ENCODE measurements at regions not wholly inside any gene's neighbourhood (a gene's known extent, or its start where the extent isn't known, plus 50 kb on each side); places are given as distances from the start of the nearest gene placed in this dataset.
A peak's percentile ranks its signal among the peaks of the same experiment; 100 is the strongest.

DNA sequence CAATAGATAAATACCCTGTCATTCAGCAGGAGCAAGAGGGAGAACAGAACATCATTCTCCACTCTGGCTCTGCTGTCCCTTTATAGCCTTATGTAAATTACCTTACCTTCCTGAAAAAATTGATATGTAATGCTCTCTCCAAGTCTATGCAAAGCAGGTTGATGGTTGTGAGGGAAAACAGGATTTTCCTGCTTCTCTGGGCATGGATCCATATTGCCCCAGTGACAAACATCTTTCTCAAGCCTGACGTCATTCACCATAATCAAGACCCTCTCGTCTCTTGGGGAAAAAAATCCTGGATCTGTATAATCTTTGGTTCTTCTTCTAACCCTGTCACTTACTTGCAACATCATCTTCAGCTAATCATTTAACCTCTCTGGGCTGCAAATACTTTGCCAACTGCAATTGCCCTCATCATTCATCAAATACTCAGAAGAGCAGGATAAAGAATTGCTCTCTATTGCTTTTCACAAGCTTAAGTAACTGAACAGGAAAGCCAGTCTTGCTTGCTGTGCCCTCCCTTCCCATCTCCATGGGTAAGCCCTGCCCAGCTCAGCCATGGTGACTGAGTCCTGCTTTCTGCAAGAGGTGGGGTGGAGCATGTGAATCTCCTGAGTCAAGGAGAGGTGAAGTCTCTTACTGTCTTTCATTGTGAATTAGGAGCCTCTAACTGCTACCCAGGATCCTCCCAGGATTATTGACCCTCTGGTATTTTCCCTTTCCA, 123.7 kb upstream of the KLF7 start:
- H3K4me1 Mint-ChIP-seq: peaks cover 0 to 8% (median 4%) of the 10 kb centered on the region in 4 donors
- H3K4me3 Mint-ChIP-seq: no peak overlapping the region
- Histone ChIP-seq H3K36me3 (ENCODE audit: control insufficient read depth, insufficient read depth, low read length) (no peaks in the 10 kb centered on the region), H3K9me3 (ENCODE audit: control insufficient read depth in 2 of 2, low read length in 2 of 2) (no peaks in the 10 kb centered on the region), H3K4me3 (ENCODE audit: low read depth, low read length) (no peak overlapping the region), H3K4me1 (ENCODE audit: control insufficient read depth, insufficient read depth, low read length, poor library complexity, severe bottlenecking) (no peaks in the 10 kb centered on the region), H3K27me3 (ENCODE audit: control insufficient read depth, insufficient read depth, low read length) (no peaks in the 10 kb centered on the region), H3K27ac (ENCODE audit: insufficient read depth, low read length, poor library complexity, severe bottlenecking) (no peak overlapping the region)
- no peak overlapping the region for H3K27ac Mint-ChIP-seq
- ATAC-seq (ENCODE audit: low read depth in 2 of 2): no peak
- H3K27me3 Mint-ChIP-seq: peaks cover 8% of the 10 kb centered on the region
- H3K36me3 Mint-ChIP-seq: no peaks in the 10 kb centered on the region
- H3K9me3 Mint-ChIP-seq: peaks cover 0 to 3% (median 0%) of the 10 kb centered on the region in 7 donors
- no peak for DNase-seq

DNA sequence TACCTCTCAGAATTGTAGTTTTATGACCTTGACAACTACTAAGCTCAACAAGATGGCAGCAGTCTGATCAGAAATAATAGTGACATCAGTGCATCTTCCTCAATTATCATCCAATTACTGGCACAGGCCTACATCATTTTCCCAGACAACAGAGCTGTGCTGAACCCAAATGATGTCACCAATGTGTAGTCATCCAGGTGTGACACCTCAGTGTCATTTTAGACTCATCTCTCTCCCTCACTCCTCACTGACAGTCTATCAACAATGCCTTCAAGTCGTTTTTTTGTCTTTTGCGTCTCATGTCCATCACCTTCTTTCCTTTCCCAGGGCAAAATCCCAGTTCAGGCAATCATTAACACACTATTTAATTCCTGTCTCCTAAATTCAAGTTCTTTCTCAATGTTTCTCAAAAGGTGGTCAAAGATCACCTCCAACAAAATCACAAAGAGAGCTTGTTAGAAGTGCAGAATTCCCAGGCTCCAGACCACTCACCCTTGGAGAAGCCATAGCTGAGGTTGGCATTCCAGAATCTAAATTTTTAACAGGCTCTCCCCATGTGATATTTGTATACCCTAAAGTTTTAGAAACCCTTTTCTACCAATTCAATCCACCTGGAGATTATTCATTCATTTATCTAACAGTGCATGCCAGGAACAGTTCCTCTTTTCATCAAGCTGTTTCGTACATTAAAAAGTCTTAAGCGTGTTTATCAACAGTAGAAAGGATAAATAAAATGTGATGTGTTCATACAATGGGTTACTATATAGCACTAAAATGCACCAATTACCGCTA, 125.3 kb upstream of the KLF7 start:
- Mint-ChIP-seq H3K27me3 (peaks cover 12% of the 10 kb centered on the region), H3K4me3 (no peak overlapping the region), H3K27ac (no peak overlapping the region), H3K4me1 (no peaks in the 10 kb centered on the region), H3K9me3 (peaks cover 0 to 4% (median 1%) of the 10 kb centered on the region in 7 donors), H3K36me3 (no peaks in the 10 kb centered on the region)
- no peaks in the 10 kb centered on the region for H3K36me3 ChIP-seq (ENCODE audit: control insufficient read depth, insufficient read depth, low read length)
- ATAC-seq (ENCODE audit: low read depth in 2 of 2) (no peak), DNase-seq (no peak)
- H3K4me1 ChIP-seq (ENCODE audit: control insufficient read depth, insufficient read depth, low read length, poor library complexity, severe bottlenecking): no peaks in the 10 kb centered on the region
- H3K4me3 ChIP-seq (ENCODE audit: low read depth, low read length): no peak overlapping the region
- no peak overlapping the region for H3K27ac ChIP-seq (ENCODE audit: insufficient read depth, low read length, poor library complexity, severe bottlenecking)
- H3K9me3 ChIP-seq (ENCODE audit: control insufficient read depth in 2 of 2, low read length in 2 of 2): no peaks in the 10 kb centered on the region
- no peaks in the 10 kb centered on the region for H3K27me3 ChIP-seq (ENCODE audit: control insufficient read depth, insufficient read depth, low read length)

DNA sequence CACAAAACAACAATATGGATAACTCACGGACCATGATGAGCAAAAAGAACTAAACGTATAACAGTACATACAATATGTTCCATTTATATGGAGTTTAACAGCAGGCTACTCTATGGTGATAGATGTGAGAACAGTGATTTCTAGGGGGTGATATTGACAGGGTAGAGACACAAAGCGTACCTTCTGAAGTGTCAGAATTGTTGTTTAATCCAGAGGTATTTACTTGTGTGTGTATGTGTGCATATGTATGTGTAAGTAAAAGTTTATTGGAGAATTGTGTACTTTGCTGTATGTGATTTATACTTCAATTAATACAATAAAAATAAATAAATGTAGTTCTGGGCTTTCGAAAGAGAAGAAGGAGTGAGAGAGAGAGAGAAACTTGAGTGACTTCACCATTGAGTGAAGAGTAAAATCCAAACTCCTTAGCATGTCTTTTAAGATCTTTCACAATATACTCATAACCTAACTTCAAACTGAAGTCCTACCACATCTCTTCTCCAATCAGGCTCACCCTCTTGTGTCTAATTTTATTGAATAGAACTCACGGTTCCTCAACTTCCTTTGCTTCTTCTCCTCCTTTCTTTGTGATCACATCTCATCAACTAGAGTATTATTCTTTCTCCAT, 126.0 kb upstream of the KLF7 start:
- ATAC-seq (ENCODE audit: low read depth in 2 of 2) (no peak), DNase-seq (no peak)
- Histone ChIP-seq H3K9me3 (ENCODE audit: control insufficient read depth in 2 of 2, low read length in 2 of 2) (no peaks in the 10 kb centered on the region), H3K36me3 (ENCODE audit: control insufficient read depth, insufficient read depth, low read length) (no peaks in the 10 kb centered on the region), H3K27me3 (ENCODE audit: control insufficient read depth, insufficient read depth, low read length) (no peaks in the 10 kb centered on the region), H3K27ac (ENCODE audit: insufficient read depth, low read length, poor library complexity, severe bottlenecking) (no peak overlapping the region), H3K4me3 (ENCODE audit: low read depth, low read length) (no peak overlapping the region), H3K4me1 (ENCODE audit: control insufficient read depth, insufficient read depth, low read length, poor library complexity, severe bottlenecking) (no peaks in the 10 kb centered on the region)
- H3K4me3 Mint-ChIP-seq: no peak overlapping the region
- peaks cover 12% of the 10 kb centered on the region for H3K27me3 Mint-ChIP-seq
- no peaks in the 10 kb centered on the region for H3K36me3 Mint-ChIP-seq
- H3K4me1 Mint-ChIP-seq: no peaks in the 10 kb centered on the region
- no peak overlapping the region for H3K27ac Mint-ChIP-seq
- peaks cover 0 to 4% (median 1%) of the 10 kb centered on the region in 7 donors for H3K9me3 Mint-ChIP-seq

DNA sequence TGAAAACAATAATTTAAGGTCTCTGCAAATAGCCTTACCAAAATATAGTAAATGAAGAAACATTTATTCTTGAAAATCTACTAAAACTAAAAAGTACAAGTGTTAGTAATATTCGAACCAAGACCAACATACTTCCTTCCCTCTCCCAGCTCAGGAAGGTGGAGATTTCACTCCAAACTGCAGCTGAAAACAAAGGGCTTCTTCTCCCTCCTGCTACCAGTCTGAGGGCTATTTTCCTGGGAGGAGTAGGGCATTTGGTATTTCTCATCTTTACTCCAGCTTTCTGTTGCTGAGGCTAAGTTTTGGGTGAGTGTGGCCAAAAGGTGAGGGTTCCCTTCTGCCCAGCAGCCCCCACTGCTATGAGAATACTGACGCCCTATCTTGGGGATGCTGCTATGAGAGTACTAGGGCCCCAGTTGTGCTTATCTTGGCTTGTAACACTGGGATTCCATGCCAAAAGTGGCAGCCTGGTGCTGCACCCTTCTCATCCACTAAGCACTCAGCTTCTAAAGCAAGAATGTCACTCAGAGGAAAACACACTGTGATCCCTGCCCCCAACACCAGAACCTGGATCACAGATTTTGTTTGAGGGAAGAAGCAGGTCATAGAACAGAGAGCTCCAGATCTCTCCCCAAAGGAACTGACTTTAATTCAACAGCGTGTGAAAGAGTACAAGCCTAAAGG, 130.7 kb upstream of the KLF7 start:
- no peak for DNase-seq
- no peak overlapping the region for H3K4me3 Mint-ChIP-seq

GRCh38 chr2:207300817-207301216, 135.1 kb upstream of the KLF7 start:
- H3K36me3 Mint-ChIP-seq: no peaks in the 10 kb centered on the region
- H3K4me3 Mint-ChIP-seq: no peak overlapping the region
- peaks cover 2% of the 10 kb centered on the region for H3K27me3 ChIP-seq (ENCODE audit: control insufficient read depth, insufficient read depth, low read length)
- H3K4me3 ChIP-seq (ENCODE audit: low read depth, low read length): no peak overlapping the region
- H3K9me3 ChIP-seq (ENCODE audit: control insufficient read depth in 2 of 2, low read length in 2 of 2): no peaks in the 10 kb centered on the region
- no peak for DNase-seq
- no peaks in the 10 kb centered on the region for H3K4me1 Mint-ChIP-seq
- H3K27ac ChIP-seq (ENCODE audit: insufficient read depth, low read length, poor library complexity, severe bottlenecking): no peak overlapping the region
- no peaks in the 10 kb centered on the region for H3K36me3 ChIP-seq (ENCODE audit: control insufficient read depth, insufficient read depth, low read length)
- peaks cover 0 to 9% (median 4%) of the 10 kb centered on the region in 7 donors for H3K9me3 Mint-ChIP-seq
- H3K4me1 ChIP-seq (ENCODE audit: control insufficient read depth, insufficient read depth, low read length, poor library complexity, severe bottlenecking): no peaks in the 10 kb centered on the region
- H3K27ac Mint-ChIP-seq: no peak overlapping the region
- peaks cover 14% of the 10 kb centered on the region for H3K27me3 Mint-ChIP-seq
- no peak for ATAC-seq (ENCODE audit: low read depth in 2 of 2)

More for the DNA sequence above, 130.7 kb upstream of the KLF7 start:
- Mint-ChIP-seq H3K4me1 (no peaks in the 10 kb centered on the region), H3K27ac (no peak overlapping the region), H3K27me3 (peaks cover 10% of the 10 kb centered on the region), H3K9me3 (peaks cover 1 to 9% (median 4%) of the 10 kb centered on the region in 7 donors), H3K36me3 (no peaks in the 10 kb centered on the region)
- Histone ChIP-seq H3K27ac (ENCODE audit: insufficient read depth, low read length, poor library complexity, severe bottlenecking) (no peak overlapping the region), H3K27me3 (ENCODE audit: control insufficient read depth, insufficient read depth, low read length) (peaks cover 2% of the 10 kb centered on the region), H3K4me3 (ENCODE audit: low read depth, low read length) (no peak overlapping the region), H3K4me1 (ENCODE audit: control insufficient read depth, insufficient read depth, low read length, poor library complexity, severe bottlenecking) (no peaks in the 10 kb centered on the region), H3K36me3 (ENCODE audit: control insufficient read depth, insufficient read depth, low read length) (no peaks in the 10 kb centered on the region), H3K9me3 (ENCODE audit: control insufficient read depth in 2 of 2, low read length in 2 of 2) (no peaks in the 10 kb centered on the region)
- no peak for ATAC-seq (ENCODE audit: low read depth in 2 of 2)

- Mint-ChIP-seq H3K4me3 (no peak overlapping the region), H3K4me1 (peaks cover 0 to 15% (median 11%) of the 10 kb centered on the region in 4 donors), H3K9me3 (peaks cover 0 to 7% (median 3%) of the 10 kb centered on the region in 7 donors), H3K27ac (no peak overlapping the region), H3K27me3 (peaks cover 13% of the 10 kb centered on the region), H3K36me3 (no peaks in the 10 kb centered on the region)
- Histone ChIP-seq H3K4me3 (ENCODE audit: low read depth, low read length) (no peak overlapping the region), H3K27me3 (ENCODE audit: control insufficient read depth, insufficient read depth, low read length) (no peaks in the 10 kb centered on the region), H3K4me1 (ENCODE audit: control insufficient read depth, insufficient read depth, low read length, poor library complexity, severe bottlenecking) (no peaks in the 10 kb centered on the region), H3K27ac (ENCODE audit: insufficient read depth, low read length, poor library complexity, severe bottlenecking) (no peak overlapping the region), H3K9me3 (ENCODE audit: control insufficient read depth in 2 of 2, low read length in 2 of 2) (no peaks in the 10 kb centered on the region), H3K36me3 (ENCODE audit: control insufficient read depth, insufficient read depth, low read length) (no peaks in the 10 kb centered on the region)
- ATAC-seq (ENCODE audit: low read depth in 2 of 2): no peak
- DNase-seq: no peak
Measured at GRCh38 chr2:207304761-207305160, 139.0 kb upstream of the KLF7 start.

- H3K27ac Mint-ChIP-seq: no peak overlapping the region
- ATAC-seq (ENCODE audit: low read depth in 2 of 2) (no peak), DNase-seq (peak in 1 of 3 donors; percentile 55)
- Histone ChIP-seq H3K4me1 (ENCODE audit: control insufficient read depth, insufficient read depth, low read length, poor library complexity, severe bottlenecking) (no peaks in the 10 kb centered on the region), H3K36me3 (ENCODE audit: control insufficient read depth, insufficient read depth, low read length) (no peaks in the 10 kb centered on the region), H3K27ac (ENCODE audit: insufficient read depth, low read length, poor library complexity, severe bottlenecking) (no peak overlapping the region), H3K4me3 (ENCODE audit: low read depth, low read length) (no peak overlapping the region), H3K27me3 (ENCODE audit: control insufficient read depth, insufficient read depth, low read length) (no peaks in the 10 kb centered on the region), H3K9me3 (ENCODE audit: control insufficient read depth in 2 of 2, low read length in 2 of 2) (no peaks in the 10 kb centered on the region)
- peaks cover 0 to 3% (median 0%) of the 10 kb centered on the region in 7 donors for H3K9me3 Mint-ChIP-seq
- H3K27me3 Mint-ChIP-seq: peaks cover 13% of the 10 kb centered on the region
- H3K4me3 Mint-ChIP-seq: no peak overlapping the region
- H3K36me3 Mint-ChIP-seq: no peaks in the 10 kb centered on the region
- peaks cover 0 to 15% (median 12%) of the 10 kb centered on the region in 4 donors for H3K4me1 Mint-ChIP-seq
Measured at GRCh38 chr2:207308519-207309224, 142.9 kb upstream of the KLF7 start.
